Neural progenitor cell (in vitro differentiated cells): ENCODE measurements at regions not wholly inside any gene's neighbourhood (a gene's known extent, or its start where the extent isn't known, plus 50 kb on each side); places are given as distances from the start of the nearest gene placed in this dataset.

Experiments
- CTCF ChIP-seq: fragments of 200-600 bp; sonication (generic); IDR thresholded peaks from 2 replicates; pipeline ENCODE4 v1.5.1; 2017; ENCODE audit warnings: antibody characterized with exemption, mild to moderate bottlenecking
- EZH2 ChIP-seq: fragments of 200-600 bp; sonication (generic); IDR thresholded peaks from 2 replicates; pipeline ENCODE4 v1.6.1; 2017; ENCODE audit warnings: antibody characterized with exemption, mild to moderate bottlenecking, moderate library complexity
- EZH2phosphoT487 ChIP-seq: fragments of 200-600 bp; sonication (generic); IDR thresholded peaks from 2 replicates; pipeline ENCODE4 v1.6.1; 2017; ENCODE audit warnings: antibody characterized with exemption

GRCh38 chr6:53411451-53411850, 62.7 kb upstream of the ELOVL5 start:
- no peak for TF ChIP-seq CTCF
- TF ChIP-seq EZH2, result no peak
- TF ChIP-seq EZH2phosphoT487, result no peak
